Activated naive CD8-positive, alpha-beta T cell treated with anti-CD3 and anti-CD28 coated beads, Interleukin-2, amount 50 U/mL, for 16 hours (primary cell): ENCODE measurements at regions not wholly inside any gene's neighbourhood (a gene's known extent, or its start where the extent isn't known, plus 50 kb on each side); places are given as distances from the start of the nearest gene placed in this dataset.
"Not testable (repeated sequence)": the region's sequence is repeated elsewhere in the genome, so short reads cannot be mapped to it uniquely, and the experiment has no call there.

Source experiments
- DNase-seq: peaks from one replicate; pipeline ENCODE4 v3.0.0-alpha.2; 2020; ENCODE audit warnings: low read depth, low spot score

GRCh38 chr1:199411506-199411905 is 616.0 kb upstream of the NR5A2 start:
- DNase-seq, result no peak

- DNase-seq, result no peak
Observed at GRCh38 chr1:199422206-199422605, 605.3 kb upstream of the NR5A2 start.

GRCh38 chr1:199447906-199448305 is 579.6 kb upstream of the NR5A2 start:
- no peak for DNase-seq

GRCh38 chr1:199448646-199449045 is 578.9 kb upstream of the NR5A2 start:
- DNase-seq, result no peak

GRCh38 chr1:199449221-199449620 is 578.3 kb upstream of the NR5A2 start:
- no peak for DNase-seq

GRCh38 chr1:199449681-199450080 is 577.8 kb upstream of the NR5A2 start:
- DNase-seq, result no peak

GRCh38 chr1:199452627-199453026 is 574.9 kb upstream of the NR5A2 start:
- no peak for DNase-seq

GRCh38 chr1:199453723-199454122 is 573.8 kb upstream of the NR5A2 start:
- no peak for DNase-seq

- DNase-seq, result no peak
Observed at GRCh38 chr1:199460933-199461332, 566.6 kb upstream of the NR5A2 start.

GRCh38 chr1:199463521-199464127 is 563.9 kb upstream of the NR5A2 start:
- no peak for DNase-seq

GRCh38 chr1:199466961-199467360 is 560.5 kb upstream of the NR5A2 start:
- no peak for DNase-seq

GRCh38 chr1:199472018-199472417 is 555.5 kb upstream of the NR5A2 start:
- DNase-seq, result no peak

GRCh38 chr1:199472978-199473377 is 554.5 kb upstream of the NR5A2 start:
- no peak for DNase-seq

- no peak for DNase-seq
Observed at GRCh38 chr1:199474738-199475137, 552.8 kb upstream of the NR5A2 start.

GRCh38 chr1:199482426-199482825 is 545.1 kb upstream of the NR5A2 start:
- no peak for DNase-seq

- no peak for DNase-seq
Observed at GRCh38 chr1:199489594-199489993, 537.9 kb upstream of the NR5A2 start.

- no peak for DNase-seq
Observed at GRCh38 chr1:199490769-199491527, 536.6 kb upstream of the NR5A2 start.

GRCh38 chr1:199495432-199495831 is 532.1 kb upstream of the NR5A2 start:
- DNase-seq, result no peak

GRCh38 chr1:199498802-199499201 is 528.7 kb upstream of the NR5A2 start:
- not testable (repeated sequence) for DNase-seq

GRCh38 chr1:199508072-199508471 is 519.4 kb upstream of the NR5A2 start:
- no peak for DNase-seq

- DNase-seq, result no peak
Observed at GRCh38 chr1:199508653-199509052, 518.9 kb upstream of the NR5A2 start.

- no peak for DNase-seq
Observed at GRCh38 chr1:199509456-199509855, 518.1 kb upstream of the NR5A2 start.

- DNase-seq, result no peak
Observed at GRCh38 chr1:199510314-199510713, 517.2 kb upstream of the NR5A2 start.
